HPDE6-E6E7 (cell line): ENCODE measurements at regions not wholly inside any gene's neighbourhood (a gene's known extent, or its start where the extent isn't known, plus 50 kb on each side); places are given as distances from the start of the nearest gene placed in this dataset.
"Not testable (repeated sequence)": the region's sequence is repeated elsewhere in the genome, so short reads cannot be mapped to it uniquely, and the experiment has no call there.

Experiments used
- DNase-seq: peaks from one replicate; pipeline ENCODE4 v3.0.0; 2011; ENCODE audit warnings: missing footprints; ENCODE audit errors: extremely low spot score

- no peak for DNase-seq
Observed at GRCh38 chr3:191518861-191519260, 57.9 kb downstream of the PYDC2 start.

GRCh38 chr3:191521055-191521454, 60.1 kb downstream of the PYDC2 start:
- no peak for DNase-seq

GRCh38 chr3:191523148-191523547, 62.2 kb downstream of the PYDC2 start:
- no peak for DNase-seq

DNA sequence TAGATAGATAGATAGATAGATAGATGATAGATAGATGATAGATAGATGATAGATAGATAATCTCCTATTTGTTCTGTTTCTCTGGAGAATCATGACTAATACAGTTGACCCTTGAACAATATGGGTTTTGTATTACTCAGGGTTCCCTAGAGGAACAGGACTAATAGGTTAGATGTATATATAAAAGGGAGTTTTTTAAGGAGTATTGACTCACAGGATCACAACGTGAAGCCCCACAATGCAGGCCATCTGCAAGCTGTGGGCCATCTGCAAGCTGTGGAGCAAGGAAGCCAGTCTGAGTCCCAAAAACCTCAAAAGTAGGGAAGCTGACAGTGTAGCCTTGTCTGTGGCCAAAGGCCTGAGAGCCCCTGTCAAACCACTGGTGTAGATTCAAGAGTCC, 67.6 kb downstream of the PYDC2 start:
- DNase-seq, result no peak

GRCh38 chr3:191529992-191530391, 69.0 kb downstream of the PYDC2 start:
- DNase-seq, result no peak

DNA sequence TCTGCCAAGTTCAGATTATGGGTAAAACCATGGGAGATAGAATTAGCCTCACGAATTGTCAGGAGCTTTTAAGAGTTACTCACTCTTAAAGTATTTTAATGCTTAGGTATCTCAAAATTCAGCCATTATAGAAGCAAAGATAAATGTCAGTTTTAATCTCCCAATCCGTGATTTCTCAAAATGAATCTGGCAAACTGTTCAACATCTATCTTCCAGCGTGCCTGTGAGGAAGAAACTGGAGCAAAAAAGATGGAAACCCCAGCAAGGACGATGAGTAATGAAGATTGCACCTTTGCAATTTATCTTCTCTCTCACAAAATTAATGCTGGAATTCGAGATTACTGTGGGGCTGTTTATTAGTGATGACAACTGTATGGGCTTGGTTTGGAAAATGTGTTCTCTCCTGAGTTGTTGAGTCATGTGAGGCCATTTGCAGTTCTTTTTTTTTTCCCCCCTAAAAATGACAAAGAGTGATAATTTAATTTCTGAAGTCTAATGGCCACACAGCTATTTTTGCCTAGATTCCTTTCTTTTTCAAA, 70.5 kb downstream of the PYDC2 start:
- DNase-seq, result no peak

DNA sequence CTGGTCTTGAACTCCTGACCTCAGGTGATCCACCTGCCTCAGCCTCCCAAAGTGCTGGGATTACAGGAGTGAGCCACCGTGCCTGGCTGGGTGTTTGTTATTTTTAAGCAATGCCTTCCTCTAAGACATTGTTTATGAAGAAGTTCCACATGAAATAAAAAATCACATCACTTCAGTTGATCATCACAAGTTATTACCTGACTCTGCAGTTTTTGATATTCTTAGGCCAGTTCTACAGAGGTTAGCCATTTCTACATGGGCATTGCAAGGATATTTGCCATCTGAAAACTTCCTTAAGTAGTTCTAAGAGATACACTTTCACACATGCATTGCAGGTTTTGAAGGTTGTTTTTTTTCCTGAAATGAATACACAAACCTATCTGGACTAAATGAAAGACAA, 82.1 kb downstream of the PYDC2 start:
- no peak for DNase-seq

- no peak for DNase-seq
Observed at GRCh38 chr3:191543897-191544296, 82.9 kb downstream of the PYDC2 start.

DNA sequence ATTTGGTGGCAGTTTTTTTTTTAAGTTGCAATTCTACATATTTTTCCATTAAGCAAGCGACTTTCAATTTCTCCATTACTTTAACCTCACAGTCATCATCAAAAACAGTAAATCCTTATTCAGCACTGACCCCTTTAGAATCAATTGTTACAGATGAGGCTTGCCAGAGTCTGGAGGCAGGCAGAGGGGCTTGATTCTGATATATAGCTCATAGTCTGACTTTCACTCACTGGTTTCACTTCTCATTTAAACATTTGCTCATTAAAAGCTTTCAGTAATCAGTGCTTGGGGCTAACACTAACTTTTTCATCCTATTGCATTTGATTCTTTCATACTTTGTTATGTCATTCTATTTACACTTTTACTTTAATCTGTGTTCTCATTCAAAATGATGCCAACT, 88.4 kb downstream of the PYDC2 start:
- no peak for DNase-seq

- DNase-seq, result no peak
Observed at GRCh38 chr3:191555037-191555436, 94.1 kb downstream of the PYDC2 start.

DNA sequence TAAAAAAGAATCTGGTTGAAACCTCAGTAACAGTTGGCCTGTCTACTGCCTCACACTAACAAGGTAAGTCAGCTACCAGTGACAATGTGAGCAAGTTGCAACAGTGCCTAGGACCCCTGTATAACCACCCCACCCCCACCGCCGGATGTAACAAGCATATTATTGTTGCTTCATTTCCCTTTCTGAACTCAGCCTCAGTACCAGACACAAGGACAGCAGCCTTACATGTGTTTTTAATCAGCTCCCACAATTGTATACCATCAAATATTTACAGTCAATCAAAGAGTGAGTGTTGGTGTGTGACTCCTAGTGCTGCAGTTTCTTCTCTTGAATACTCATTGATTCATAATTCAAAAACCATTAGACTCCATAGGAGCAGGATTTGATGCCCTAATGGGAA, 96.4 kb downstream of the PYDC2 start:
- no peak for DNase-seq

- no peak for DNase-seq
Observed at GRCh38 chr3:191563722-191564121, 102.8 kb downstream of the PYDC2 start.

GRCh38 chr3:191566469-191566868, 105.5 kb downstream of the PYDC2 start:
- peak; percentile 13 for DNase-seq

- no peak for DNase-seq
Observed at GRCh38 chr3:191568206-191568605, 107.2 kb downstream of the PYDC2 start.

DNA sequence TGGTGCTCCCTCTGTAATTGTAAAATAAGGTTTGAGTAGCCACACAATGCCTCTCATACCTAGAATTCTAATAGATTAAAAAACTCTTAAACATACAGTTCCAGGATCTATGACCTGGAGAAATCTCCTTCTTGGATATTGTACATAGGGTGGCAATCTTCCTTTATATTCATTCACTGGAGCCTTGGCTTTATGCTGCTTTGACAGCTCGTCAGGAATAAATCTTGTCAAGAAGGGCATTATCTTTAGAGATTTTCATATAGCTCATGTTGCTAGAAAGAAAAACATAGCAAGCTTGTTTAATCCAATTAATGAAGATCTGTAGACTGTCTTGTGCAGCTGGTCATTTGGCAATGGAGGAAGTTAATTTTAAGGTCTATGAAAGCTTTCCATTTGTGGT, 131.1 kb downstream of the PYDC2 start:
- DNase-seq, result no peak

DNA sequence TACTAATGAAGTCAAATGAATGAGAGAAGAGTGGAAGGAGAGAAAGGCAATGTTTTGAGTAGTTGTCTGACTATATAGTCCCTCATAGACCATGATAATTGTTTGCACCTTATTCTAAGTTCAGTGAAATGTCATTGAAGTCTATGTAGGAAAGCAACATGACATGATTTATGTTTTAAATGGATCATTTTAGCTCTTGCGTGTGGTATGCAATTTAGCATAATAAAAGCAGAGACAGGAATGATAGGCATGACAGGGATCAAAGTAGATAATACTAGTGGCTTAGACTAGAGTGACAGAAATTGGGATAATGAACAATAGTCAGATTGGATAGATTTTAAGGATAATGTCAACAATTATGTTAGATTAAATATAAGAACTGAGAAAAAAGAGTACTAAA, 132.5 kb downstream of the PYDC2 start:
- no peak for DNase-seq

- not testable (repeated sequence) for DNase-seq
Observed at GRCh38 chr3:191615511-191615910, 154.5 kb downstream of the PYDC2 start.

GRCh38 chr3:191624299-191624698, 163.3 kb downstream of the PYDC2 start:
- no peak for DNase-seq

- DNase-seq, result no peak
Observed at GRCh38 chr3:191627064-191627463, 166.1 kb downstream of the PYDC2 start.

- no peak for DNase-seq
Observed at GRCh38 chr3:191628571-191628970, 167.6 kb downstream of the PYDC2 start.

GRCh38 chr3:191631496-191631895, 170.5 kb downstream of the PYDC2 start:
- DNase-seq, result no peak

DNA sequence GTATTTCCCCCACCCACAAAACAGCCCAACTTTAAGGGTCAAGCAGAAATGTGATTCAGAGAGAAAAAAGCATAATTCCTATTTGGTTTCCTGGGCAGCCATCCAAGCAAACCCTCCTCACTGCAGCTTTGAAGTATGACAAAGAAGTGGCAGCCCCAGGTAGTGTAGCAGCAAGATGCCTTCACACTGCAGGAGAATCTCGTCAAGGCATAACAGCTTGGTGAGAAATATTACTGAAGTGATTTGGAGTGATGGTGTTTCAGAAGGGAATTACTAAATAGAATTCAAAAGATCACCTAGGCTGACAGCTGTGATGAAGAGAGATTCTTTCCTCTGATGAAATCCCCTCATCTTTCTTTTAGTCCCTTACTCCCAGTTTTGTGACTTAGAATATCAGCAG, 173.9 kb downstream of the PYDC2 start:
- DNase-seq, result no peak

DNA sequence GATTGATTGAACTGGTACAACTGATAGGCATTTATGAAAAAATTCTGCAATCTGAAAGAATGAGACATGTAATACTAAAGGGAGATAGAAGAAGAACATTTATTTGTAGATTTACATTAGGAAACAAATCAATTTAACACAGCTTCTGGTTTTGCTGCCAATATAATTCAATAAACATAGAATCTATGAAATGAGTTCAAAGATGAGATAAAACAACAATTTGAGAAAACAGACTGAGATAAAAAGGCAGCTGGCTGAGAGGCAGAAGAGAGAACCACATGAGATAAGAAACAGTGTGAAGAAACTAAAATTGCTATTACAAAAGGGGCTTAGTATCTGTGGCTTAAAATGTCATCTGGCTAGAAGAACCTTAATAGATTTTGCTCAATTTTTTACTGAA, 176.6 kb downstream of the PYDC2 start:
- DNase-seq, result no peak

- DNase-seq, result no peak
Observed at GRCh38 chr3:191641789-191642188, 180.8 kb downstream of the PYDC2 start.

DNA sequence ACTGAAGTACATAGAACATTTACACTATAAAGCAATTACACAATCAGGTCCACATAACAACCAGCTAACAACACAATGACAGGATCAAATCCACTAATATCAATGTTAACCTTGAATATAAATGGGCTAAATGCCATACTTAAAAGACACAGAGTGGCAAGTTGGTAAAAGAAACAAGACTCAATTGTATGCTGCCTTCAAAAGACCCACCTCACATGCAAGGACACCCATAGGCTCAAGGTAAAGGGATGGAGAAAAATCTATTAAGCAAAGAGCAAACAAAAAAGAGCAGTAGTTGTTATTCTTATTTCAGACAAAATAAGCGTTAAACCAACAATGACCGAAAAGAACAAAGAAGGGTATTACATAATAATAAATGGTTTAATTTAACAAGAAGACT, 183.3 kb downstream of the PYDC2 start:
- DNase-seq, result no peak
